DND-41 (cell line): ENCODE measurements at regions not wholly inside any gene's neighbourhood (a gene's known extent, or its start where the extent isn't known, plus 50 kb on each side); places are given as distances from the start of the nearest gene placed in this dataset.

Source experiments
- ATAC-seq: fragments of 200-7000 bp; cut with Tn5 transposase; 3 replicates; pipeline ENCODE4 v1.9.1; 2021; ENCODE audit warnings: low read depth; ENCODE audit not compliant: insufficient read depth
- DNase-seq: peaks from one replicate; pipeline ENCODE4 v3.0.0-alpha.2; 2020
- H2AFZ ChIP-seq: 2 replicates; pipeline ENCODE4 v1.6.0; 2012; ENCODE audit warnings: low read depth, low read length
- H3K27ac ChIP-seq: 2 replicates; pipeline ENCODE4 v1.5.1; 2012; ENCODE audit warnings: low read length, inconsistent platforms
- H3K27me3 ChIP-seq: fragments of 200-600 bp; sonication (generic); 2 replicates; pipeline ENCODE4 v1.6.0; 2012; ENCODE audit warnings: low read length, mild to moderate bottlenecking, inconsistent platforms; ENCODE audit not compliant: insufficient read depth, poor library complexity
- H3K36me3 ChIP-seq: 2 replicates; pipeline ENCODE4 v1.5.1; 2012; ENCODE audit warnings: low read length, inconsistent platforms; ENCODE audit not compliant: insufficient read depth
- H3K4me1 ChIP-seq: 2 replicates; pipeline ENCODE4 v1.5.1; 2012; ENCODE audit warnings: mild to moderate bottlenecking, low read length; ENCODE audit not compliant: insufficient read depth
- H3K4me2 ChIP-seq: 2 replicates; pipeline ENCODE4 v1.6.0; 2012; ENCODE audit warnings: mild to moderate bottlenecking, moderate library complexity, low read length, inconsistent platforms; ENCODE audit not compliant: insufficient read depth
- H3K4me3 ChIP-seq, 2 experiments: fragments of 200-600 bp in 1 of 2; shearing (Covaris generic) in 1 of 2; 2 replicates each; pipeline ENCODE4 v1.5.1; 2012 to 2016; ENCODE audit warnings: inconsistent platforms in 2 of 2, low read length in 2 of 2, mild to moderate bottlenecking in 2 of 2, low read depth in 1 of 2, moderate library complexity in 1 of 2
- H3K79me2 ChIP-seq: 2 replicates; pipeline ENCODE4 v1.6.0; 2012; ENCODE audit warnings: low read length, inconsistent platforms; ENCODE audit not compliant: insufficient read depth
- H3K9ac ChIP-seq: 2 replicates; pipeline ENCODE4 v1.6.0; 2012; ENCODE audit warnings: low read depth, mild to moderate bottlenecking, inconsistent platforms, low read length, moderate library complexity
- H3K9me3 ChIP-seq: 2 replicates; pipeline ENCODE4 v1.5.1; 2012; ENCODE audit warnings: low read length, moderate library complexity, mild to moderate bottlenecking, inconsistent platforms; ENCODE audit not compliant: insufficient read depth, severe bottlenecking
- H4K20me1 ChIP-seq: 2 replicates; pipeline ENCODE4 v1.6.0; 2012; ENCODE audit warnings: low read length; ENCODE audit not compliant: insufficient read depth
- CTCF ChIP-seq: IDR thresholded peaks from 2 replicates; pipeline ENCODE4 v1.5.1; 2012; ENCODE audit warnings: borderline replicate concordance, low read length, moderate library complexity, mild to moderate bottlenecking; ENCODE audit not compliant: poor library complexity, severe bottlenecking; ENCODE audit errors: extremely low read depth
- EZH2 ChIP-seq: IDR thresholded peaks from 3 replicates; pipeline ENCODE4 v1.6.1; 2012; ENCODE audit warnings: borderline replicate concordance, low read depth, mild to moderate bottlenecking, moderate library complexity, low read length, inconsistent platforms; ENCODE audit not compliant: severe bottlenecking

- Histone ChIP-seq H3K4me2 (no peak overlapping the region), H3K4me1 (no peaks in the 10 kb centered on the region), H3K79me2 (no peaks in the 10 kb centered on the region), H4K20me1 (no peaks in the 10 kb centered on the region), H3K4me3 (no peak overlapping the region), H3K9me3 (no peaks in the 10 kb centered on the region), H3K27me3 (no peaks in the 10 kb centered on the region), H3K36me3 (no peaks in the 10 kb centered on the region), H3K27ac (no peak overlapping the region), H2AFZ (no peak overlapping the region), H3K9ac (no peak overlapping the region)
- ATAC-seq (no peak), DNase-seq (no peak)
- TF ChIP-seq CTCF = no peak
- TF ChIP-seq EZH2 = no peak
Measured at GRCh38 chr6:165204807-165205545, 104.4 kb downstream of the C6orf118 start.

- TF ChIP-seq EZH2 (no peak), CTCF (no peak)
- Histone ChIP-seq H4K20me1 (no peaks in the 10 kb centered on the region), H3K4me3 (no peak overlapping the region), H3K27me3 (no peaks in the 10 kb centered on the region), H3K9me3 (no peaks in the 10 kb centered on the region), H3K4me1 (no peaks in the 10 kb centered on the region), H3K9ac (no peak overlapping the region), H3K36me3 (no peaks in the 10 kb centered on the region), H3K27ac (no peak overlapping the region), H2AFZ (no peak overlapping the region), H3K4me2 (no peak overlapping the region), H3K79me2 (no peaks in the 10 kb centered on the region)
- ATAC-seq = no peak
- DNase-seq = no peak
Measured at GRCh38 chr6:165200178-165200577, 109.2 kb downstream of the C6orf118 start.

GRCh38 chr6:165191461-165191860 is 117.9 kb downstream of the C6orf118 start:
- Histone ChIP-seq H3K36me3 (no peaks in the 10 kb centered on the region), H3K27me3 (no peaks in the 10 kb centered on the region), H3K4me1 (no peaks in the 10 kb centered on the region), H3K9me3 (no peaks in the 10 kb centered on the region), H3K27ac (no peak overlapping the region), H3K4me2 (no peak overlapping the region), H3K79me2 (no peaks in the 10 kb centered on the region), H4K20me1 (no peaks in the 10 kb centered on the region), H3K9ac (no peak overlapping the region), H3K4me3 (no peak overlapping the region), H2AFZ (no peak overlapping the region)
- DNase-seq (no peak), ATAC-seq (no peak)
- TF ChIP-seq CTCF (no peak), EZH2 (no peak)
